Stimulated activated naive CD8-positive, alpha-beta T cell treated with anti-CD3 and anti-CD28 coated beads, Interleukin-15, Interleukin-2, amounts not matched to agents 100 ng/mL and 50 ng/mL, for 24 hours (primary cell): ENCODE measurements at regions not wholly inside any gene's neighbourhood (a gene's known extent, or its start where the extent isn't known, plus 50 kb on each side); places are given as distances from the start of the nearest gene placed in this dataset.

Experiments used
- H3K27ac Mint-ChIP-seq: one replicate; pipeline ENCODE4 v1.8.0; 2021; ENCODE audit warnings: mild to moderate bottlenecking, mixed read lengths
- H3K27me3 Mint-ChIP-seq: one replicate; pipeline ENCODE4 v1.8.0; 2021; ENCODE audit warnings: mixed read lengths
- H3K36me3 Mint-ChIP-seq: one replicate; pipeline ENCODE4 v1.8.0; 2021; ENCODE audit warnings: low read depth, mixed read lengths
- H3K4me1 Mint-ChIP-seq: one replicate; pipeline ENCODE4 v1.8.0; 2021; ENCODE audit warnings: low read depth, mixed read lengths
- H3K4me3 Mint-ChIP-seq: one replicate; pipeline ENCODE4 v1.8.0; 2021; ENCODE audit warnings: mild to moderate bottlenecking, mixed read lengths
- H3K9me3 Mint-ChIP-seq: one replicate; pipeline ENCODE4 v1.8.0; 2021; ENCODE audit warnings: mixed read lengths

GRCh38 chr7:67380858-67381257 is 384.2 kb downstream of the TYW1 start:
- H3K4me1 Mint-ChIP-seq = no peaks in the 10 kb centered on the region
- H3K9me3 Mint-ChIP-seq = no peaks in the 10 kb centered on the region
- H3K27me3 Mint-ChIP-seq = no peaks in the 10 kb centered on the region
- no peaks in the 10 kb centered on the region for H3K36me3 Mint-ChIP-seq
- H3K27ac Mint-ChIP-seq = no peak overlapping the region
- no peak overlapping the region for H3K4me3 Mint-ChIP-seq

DNA sequence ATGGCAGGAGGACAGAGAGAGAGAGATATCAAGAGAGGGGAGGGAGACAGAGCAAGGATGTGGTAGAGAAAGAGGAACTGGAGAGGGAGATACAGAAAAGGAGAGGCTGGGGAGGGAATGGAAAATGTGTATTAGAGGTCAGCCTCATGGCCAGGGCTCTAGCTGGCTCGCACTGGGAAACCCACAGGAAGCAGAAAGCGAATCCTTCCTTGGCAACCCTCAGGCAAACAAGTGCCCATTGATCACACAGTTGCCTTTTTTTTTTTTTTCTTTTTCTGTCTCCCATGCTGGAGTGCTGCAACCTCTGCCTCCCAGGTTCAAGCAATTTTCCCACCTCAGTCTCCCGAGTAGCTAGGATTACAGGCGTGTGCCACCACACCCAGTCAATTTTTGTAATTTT is 391.2 kb downstream of the TYW1 start:
- no peak overlapping the region for H3K4me3 Mint-ChIP-seq
- peaks cover 4% of the 10 kb centered on the region for H3K27me3 Mint-ChIP-seq
- no peaks in the 10 kb centered on the region for H3K4me1 Mint-ChIP-seq
- no peaks in the 10 kb centered on the region for H3K36me3 Mint-ChIP-seq
- no peaks in the 10 kb centered on the region for H3K9me3 Mint-ChIP-seq
- H3K27ac Mint-ChIP-seq = no peak overlapping the region

GRCh38 chr7:67391168-67391567 is 394.5 kb downstream of the TYW1 start:
- no peaks in the 10 kb centered on the region for H3K4me1 Mint-ChIP-seq
- peaks cover 4% of the 10 kb centered on the region for H3K27me3 Mint-ChIP-seq
- H3K36me3 Mint-ChIP-seq = no peaks in the 10 kb centered on the region
- H3K4me3 Mint-ChIP-seq = no peak overlapping the region
- no peak overlapping the region for H3K27ac Mint-ChIP-seq
- no peaks in the 10 kb centered on the region for H3K9me3 Mint-ChIP-seq

GRCh38 chr7:67392596-67393438 is 396.2 kb downstream of the TYW1 start:
- Mint-ChIP-seq H3K27ac (no peak overlapping the region), H3K27me3 (peaks cover 4% of the 10 kb centered on the region), H3K4me1 (no peaks in the 10 kb centered on the region), H3K4me3 (no peak overlapping the region), H3K36me3 (no peaks in the 10 kb centered on the region), H3K9me3 (peaks cover 4% of the 10 kb centered on the region)

GRCh38 chr7:67393903-67394302 is 397.3 kb downstream of the TYW1 start:
- no peak overlapping the region for H3K27ac Mint-ChIP-seq
- H3K36me3 Mint-ChIP-seq = no peaks in the 10 kb centered on the region
- H3K4me3 Mint-ChIP-seq = no peak overlapping the region
- H3K9me3 Mint-ChIP-seq = peaks cover 8% of the 10 kb centered on the region
- peaks cover 4% of the 10 kb centered on the region for H3K27me3 Mint-ChIP-seq
- no peaks in the 10 kb centered on the region for H3K4me1 Mint-ChIP-seq

DNA sequence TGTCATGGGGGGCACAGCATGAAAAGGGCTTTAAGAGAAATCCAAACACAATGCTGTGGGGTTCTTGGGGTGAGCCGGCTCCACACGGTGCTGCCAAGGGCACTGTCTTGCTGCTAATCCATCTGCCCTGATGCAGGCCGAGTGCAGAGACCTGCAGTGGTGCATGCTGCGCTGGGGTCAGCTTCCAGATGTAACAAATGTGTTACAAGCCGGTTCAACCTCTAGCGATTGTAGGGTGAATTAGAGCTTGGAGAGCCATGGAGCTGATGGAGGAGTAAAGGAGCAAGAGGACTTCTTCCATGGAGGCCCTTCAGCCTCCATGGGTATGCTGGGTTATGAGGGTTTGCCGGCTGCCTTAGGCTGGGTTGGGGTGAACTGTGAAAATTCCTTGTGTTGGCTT is 402.3 kb downstream of the TYW1 start:
- peaks cover 8% of the 10 kb centered on the region for H3K9me3 Mint-ChIP-seq
- no peaks in the 10 kb centered on the region for H3K36me3 Mint-ChIP-seq
- no peak overlapping the region for H3K4me3 Mint-ChIP-seq
- H3K27me3 Mint-ChIP-seq = no peaks in the 10 kb centered on the region
- no peak overlapping the region for H3K27ac Mint-ChIP-seq
- H3K4me1 Mint-ChIP-seq = no peaks in the 10 kb centered on the region

DNA sequence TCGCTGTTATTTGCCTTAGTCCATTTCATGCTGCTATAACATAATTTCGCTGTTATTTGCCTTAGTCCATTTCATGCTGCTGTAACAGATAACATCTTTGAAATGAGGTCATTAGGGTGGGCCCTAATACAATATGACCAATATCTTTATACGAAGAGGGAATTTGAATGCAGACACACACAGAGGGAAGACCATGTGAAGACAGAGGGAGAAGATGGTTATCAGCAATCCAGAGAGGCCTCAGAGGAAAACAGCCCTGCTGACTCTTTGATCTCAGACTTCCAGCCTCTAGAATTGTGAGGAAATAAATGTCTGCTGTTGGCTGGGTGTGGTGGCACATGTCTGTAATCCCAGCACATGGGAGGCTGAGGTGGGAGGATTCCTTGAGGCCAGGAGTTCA is 404.9 kb downstream of the TYW1 start:
- H3K36me3 Mint-ChIP-seq = no peaks in the 10 kb centered on the region
- H3K27me3 Mint-ChIP-seq = no peaks in the 10 kb centered on the region
- peaks cover 8% of the 10 kb centered on the region for H3K9me3 Mint-ChIP-seq
- H3K27ac Mint-ChIP-seq = no peak overlapping the region
- no peaks in the 10 kb centered on the region for H3K4me1 Mint-ChIP-seq
- H3K4me3 Mint-ChIP-seq = no peak overlapping the region

GRCh38 chr7:67402280-67402679 is 405.6 kb downstream of the TYW1 start:
- Mint-ChIP-seq H3K27ac (no peak overlapping the region), H3K4me1 (no peaks in the 10 kb centered on the region), H3K36me3 (no peaks in the 10 kb centered on the region), H3K27me3 (no peaks in the 10 kb centered on the region), H3K9me3 (peaks cover 6% of the 10 kb centered on the region), H3K4me3 (no peak overlapping the region)

GRCh38 chr7:67406976-67407375 is 410.3 kb downstream of the TYW1 start:
- Mint-ChIP-seq H3K4me3 (no peak overlapping the region), H3K27me3 (no peaks in the 10 kb centered on the region)

DNA sequence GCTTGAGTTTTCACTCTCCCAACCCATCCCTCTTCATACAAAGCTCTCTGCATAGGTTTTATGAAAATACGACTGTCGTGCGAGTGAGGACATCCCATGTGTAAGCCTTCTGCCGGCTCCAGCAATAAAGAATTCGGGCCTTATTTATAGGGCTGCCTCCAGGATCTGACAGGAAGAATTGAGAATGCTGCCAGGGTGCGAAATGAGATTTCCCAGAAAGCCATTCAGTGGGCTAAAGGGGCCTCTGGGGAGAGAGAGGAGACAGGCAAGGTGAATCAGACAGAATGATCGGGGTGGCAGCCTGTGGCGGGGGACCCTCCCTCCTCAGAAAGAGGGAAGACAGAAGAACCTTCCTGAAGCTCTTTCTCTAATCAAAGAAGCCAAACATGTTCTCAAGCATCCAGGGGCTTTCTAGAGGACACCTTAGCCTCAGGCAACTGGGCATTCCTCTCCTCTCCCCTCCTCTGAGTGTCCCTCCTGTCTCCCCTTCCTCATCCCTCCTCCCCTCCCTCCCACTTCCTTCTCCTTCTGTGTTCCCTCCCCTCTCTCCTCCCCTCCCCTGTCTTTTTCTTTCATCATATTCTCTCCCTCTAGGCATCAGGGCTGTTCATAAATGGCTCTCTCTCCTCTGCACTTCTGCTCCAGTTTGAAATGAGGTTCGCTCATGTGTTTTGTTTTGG is 410.9 kb downstream of the TYW1 start:
- H3K27me3 Mint-ChIP-seq = no peaks in the 10 kb centered on the region
- H3K9me3 Mint-ChIP-seq = peaks cover 4% of the 10 kb centered on the region
- no peak overlapping the region for H3K27ac Mint-ChIP-seq
- H3K36me3 Mint-ChIP-seq = no peaks in the 10 kb centered on the region
- H3K4me3 Mint-ChIP-seq = no peak overlapping the region
- H3K4me1 Mint-ChIP-seq = no peaks in the 10 kb centered on the region

More at GRCh38 chr7:67406976-67407375, 410.3 kb downstream of the TYW1 start:
- Mint-ChIP-seq H3K9me3 (peaks cover 4% of the 10 kb centered on the region), H3K4me1 (no peaks in the 10 kb centered on the region), H3K36me3 (no peaks in the 10 kb centered on the region), H3K27ac (no peak overlapping the region)

GRCh38 chr7:67408109-67408508 is 411.5 kb downstream of the TYW1 start:
- Mint-ChIP-seq H3K4me1 (no peaks in the 10 kb centered on the region), H3K4me3 (no peak overlapping the region), H3K27me3 (no peaks in the 10 kb centered on the region), H3K9me3 (peaks cover 4% of the 10 kb centered on the region), H3K36me3 (no peaks in the 10 kb centered on the region), H3K27ac (no peak overlapping the region)

DNA sequence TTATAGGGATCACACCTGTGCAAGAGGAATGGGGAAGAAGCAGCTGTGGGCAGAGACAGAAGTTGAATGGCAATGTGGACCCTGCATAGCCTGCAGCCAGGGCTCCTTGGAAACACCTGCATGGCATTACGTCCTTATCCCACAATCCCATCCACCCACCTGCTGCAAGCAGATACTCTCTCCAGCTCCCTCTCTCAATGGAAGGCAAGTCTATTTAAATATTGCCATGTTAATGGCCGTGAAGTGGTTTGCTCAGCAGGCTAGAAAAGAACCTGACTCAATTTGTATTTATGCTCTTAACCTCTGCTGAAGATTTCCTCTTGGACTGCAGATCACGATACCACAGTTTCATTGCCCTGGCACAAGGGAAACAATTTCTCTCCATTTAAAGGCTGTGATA is 417.0 kb downstream of the TYW1 start:
- Mint-ChIP-seq H3K4me1 (no peaks in the 10 kb centered on the region), H3K9me3 (peaks cover 16% of the 10 kb centered on the region), H3K27ac (no peak overlapping the region), H3K4me3 (no peak overlapping the region), H3K36me3 (no peaks in the 10 kb centered on the region), H3K27me3 (no peaks in the 10 kb centered on the region)

GRCh38 chr7:67414858-67415257 is 418.2 kb downstream of the TYW1 start:
- Mint-ChIP-seq H3K4me3 (no peak overlapping the region), H3K27me3 (no peaks in the 10 kb centered on the region), H3K27ac (no peak overlapping the region), H3K9me3 (peaks cover 12% of the 10 kb centered on the region), H3K4me1 (no peaks in the 10 kb centered on the region), H3K36me3 (no peaks in the 10 kb centered on the region)

- H3K36me3 Mint-ChIP-seq = no peaks in the 10 kb centered on the region
These were observed 426.0 kb downstream of the TYW1 start for GRCh38 chr7:67422601-67423000.

GRCh38 chr7:67423065-67423464 is 426.4 kb downstream of the TYW1 start:
- Mint-ChIP-seq H3K36me3 (no peaks in the 10 kb centered on the region), H3K27ac (no peak overlapping the region), H3K27me3 (no peaks in the 10 kb centered on the region), H3K9me3 (no peaks in the 10 kb centered on the region), H3K4me3 (no peak overlapping the region), H3K4me1 (no peaks in the 10 kb centered on the region)

More at GRCh38 chr7:67422601-67423000, 426.0 kb downstream of the TYW1 start:
- Mint-ChIP-seq H3K27ac (no peak overlapping the region), H3K4me1 (no peaks in the 10 kb centered on the region), H3K27me3 (no peaks in the 10 kb centered on the region), H3K9me3 (no peaks in the 10 kb centered on the region), H3K4me3 (no peak overlapping the region)
